ENCODE measurements at regions not wholly inside any gene's neighbourhood (a gene's known extent, or its start where the extent isn't known, plus 50 kb on each side); places are given as distances from the start of the nearest gene placed in this dataset.
"Not testable (repeated sequence)": the region's sequence is repeated elsewhere in the genome, so short reads cannot be mapped to it uniquely, and the experiment has no call there.

- no peak for DNase-seq (ENCODE audit: low read depth)
Observed at GRCh38 chr18:71237641-71238040, 948.8 kb downstream of the SOCS6 start.

- DNase-seq (ENCODE audit: low read depth): no peak
Observed at GRCh38 chr18:71233177-71233576, 944.3 kb downstream of the SOCS6 start.

GRCh38 chr18:71223486-71223885, 934.6 kb downstream of the SOCS6 start:
- no peak for DNase-seq (ENCODE audit: low read depth)

GRCh38 chr18:71221405-71221804, 932.6 kb downstream of the SOCS6 start:
- DNase-seq (ENCODE audit: low read depth): no peak

- not testable (repeated sequence) for DNase-seq (ENCODE audit: low read depth)
Observed at GRCh38 chr18:71212739-71213138, 923.9 kb downstream of the SOCS6 start.

- no peak for DNase-seq (ENCODE audit: low read depth)
Observed at GRCh38 chr18:71212222-71212621, 923.4 kb downstream of the SOCS6 start.

- no peak for DNase-seq (ENCODE audit: low read depth)
Observed at GRCh38 chr18:71209944-71210343, 921.1 kb downstream of the SOCS6 start.

GRCh38 chr18:71194438-71194837, 905.6 kb downstream of the SOCS6 start:
- DNase-seq (ENCODE audit: low read depth): no peak

GRCh38 chr18:71189581-71189980, 900.7 kb downstream of the SOCS6 start:
- DNase-seq (ENCODE audit: low read depth): no peak

- no peak for DNase-seq (ENCODE audit: low read depth)
Observed at GRCh38 chr18:71168557-71169145, 879.8 kb downstream of the SOCS6 start.

- DNase-seq (ENCODE audit: low read depth): no peak
Observed at GRCh38 chr18:71136487-71136886, 847.6 kb downstream of the SOCS6 start.

GRCh38 chr18:71134122-71134521, 845.3 kb downstream of the SOCS6 start:
- no peak for DNase-seq (ENCODE audit: low read depth)

- no peak for DNase-seq (ENCODE audit: low read depth)
Observed at GRCh38 chr18:71131918-71132317, 843.1 kb downstream of the SOCS6 start.

GRCh38 chr18:71130351-71130750, 841.5 kb downstream of the SOCS6 start:
- DNase-seq (ENCODE audit: low read depth): no peak

GRCh38 chr18:71125581-71125980, 836.7 kb downstream of the SOCS6 start:
- DNase-seq (ENCODE audit: low read depth): no peak

GRCh38 chr18:71116535-71116934, 827.7 kb downstream of the SOCS6 start:
- DNase-seq (ENCODE audit: low read depth): no peak

- no peak for DNase-seq (ENCODE audit: low read depth)
Observed at GRCh38 chr18:71115261-71115660, 826.4 kb downstream of the SOCS6 start.

- no peak for DNase-seq (ENCODE audit: low read depth)
Observed at GRCh38 chr18:71114550-71115210, 825.8 kb downstream of the SOCS6 start.

- no peak for DNase-seq (ENCODE audit: low read depth)
Observed at GRCh38 chr18:71107244-71107643, 818.4 kb downstream of the SOCS6 start.

- DNase-seq (ENCODE audit: low read depth): no peak
Observed at GRCh38 chr18:71106701-71107100, 817.9 kb downstream of the SOCS6 start.

- no peak for DNase-seq (ENCODE audit: low read depth)
Observed at GRCh38 chr18:71105994-71106546, 817.2 kb downstream of the SOCS6 start.

- DNase-seq (ENCODE audit: low read depth): no peak
Observed at GRCh38 chr18:71105078-71105819, 816.4 kb downstream of the SOCS6 start.

- DNase-seq (ENCODE audit: low read depth): no peak
Observed at GRCh38 chr18:71079606-71080005, 790.8 kb downstream of the SOCS6 start.

All from stimulated activated CD8-positive, alpha-beta memory T cell treated with anti-CD3 and anti-CD28 coated beads, Interleukin-15, amount 100 ng/mL, for 1 hour (primary cell).